ENCODE measurements at regions not wholly inside any gene's neighbourhood (a gene's known extent, or its start where the extent isn't known, plus 50 kb on each side); places are given as distances from the start of the nearest gene placed in this dataset.
"Not testable (repeated sequence)": the region's sequence is repeated elsewhere in the genome, so short reads cannot be mapped to it uniquely, and the experiment has no call there.

GRCh38 chr9:66738418-66738817 is 162.1 kb upstream of the ZNF658 start:
- not testable (repeated sequence) for H3K27me3 ChIP-seq (ENCODE audit: control insufficient read depth, insufficient read depth, low read length); H3K36me3 ChIP-seq (ENCODE audit: control insufficient read depth, insufficient read depth, low read length); H3K4me3 ChIP-seq (ENCODE audit: low read depth, low read length); DNase-seq (ENCODE audit: low read depth); FAIRE-seq

GRCh38 chr9:66740136-66740535 is 160.4 kb upstream of the ZNF658 start:
- H3K36me3 ChIP-seq (ENCODE audit: control insufficient read depth, insufficient read depth, low read length); FAIRE-seq; DNase-seq (ENCODE audit: low read depth); H3K4me3 ChIP-seq (ENCODE audit: low read depth, low read length); H3K27me3 ChIP-seq (ENCODE audit: control insufficient read depth, insufficient read depth, low read length): not testable (repeated sequence)

DNA sequence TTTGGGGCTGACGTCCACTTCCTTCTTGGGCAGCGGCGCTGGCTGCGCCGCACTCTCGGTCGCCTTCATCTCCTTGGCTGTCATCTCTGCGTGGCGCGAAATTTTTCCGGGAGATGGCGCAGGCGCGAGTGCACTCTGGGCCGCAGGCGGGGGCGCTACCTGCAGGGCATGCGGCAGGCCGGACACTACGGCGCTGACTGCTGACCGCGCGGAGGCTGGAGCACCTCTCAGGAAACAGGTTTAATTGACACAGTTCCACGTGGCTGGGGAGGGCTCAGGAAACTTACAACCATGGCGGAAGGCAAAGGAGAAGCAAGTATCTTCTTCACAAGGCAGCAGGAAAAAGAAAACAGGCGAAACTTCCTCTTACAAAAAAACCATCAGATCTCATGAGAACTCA is 154.7 kb upstream of the ZNF658 start:
- H3K4me3 ChIP-seq (ENCODE audit: low read depth, low read length); DNase-seq (ENCODE audit: low read depth); FAIRE-seq; H3K27me3 ChIP-seq (ENCODE audit: control insufficient read depth, insufficient read depth, low read length); H3K36me3 ChIP-seq (ENCODE audit: control insufficient read depth, insufficient read depth, low read length): not testable (repeated sequence)

DNA sequence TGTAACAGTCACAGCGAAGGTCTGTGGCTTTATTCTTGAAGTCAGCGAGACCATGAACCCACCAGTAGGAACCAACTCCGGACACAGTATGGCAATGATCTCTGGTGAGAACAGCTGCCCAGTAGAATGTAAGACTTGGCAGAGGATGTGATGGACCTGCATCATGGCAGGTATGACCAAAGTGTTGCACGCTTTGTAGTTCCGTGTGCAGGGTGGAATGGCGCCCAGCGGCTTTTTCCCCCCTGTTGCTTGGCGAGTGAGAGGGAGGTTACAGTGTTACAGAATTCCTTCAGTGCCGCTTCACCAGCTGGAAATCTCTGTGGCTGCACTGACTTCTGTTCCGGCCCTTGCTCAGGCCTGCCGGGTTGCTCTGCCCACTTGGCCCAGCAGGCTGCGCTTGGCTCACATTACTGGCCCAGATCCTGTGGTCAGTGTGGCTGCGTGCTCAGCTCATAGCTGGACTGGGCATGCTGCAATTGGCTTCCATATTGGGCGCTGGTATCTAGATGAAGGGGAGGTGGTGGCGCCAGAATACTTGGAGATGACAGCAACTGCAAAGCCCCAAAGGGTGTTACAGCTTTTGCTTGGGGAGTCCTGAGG is 148.1 kb upstream of the ZNF658 start:
- DNase-seq (ENCODE audit: low read depth); H3K36me3 ChIP-seq (ENCODE audit: control insufficient read depth, insufficient read depth, low read length): not testable (repeated sequence)

DNA sequence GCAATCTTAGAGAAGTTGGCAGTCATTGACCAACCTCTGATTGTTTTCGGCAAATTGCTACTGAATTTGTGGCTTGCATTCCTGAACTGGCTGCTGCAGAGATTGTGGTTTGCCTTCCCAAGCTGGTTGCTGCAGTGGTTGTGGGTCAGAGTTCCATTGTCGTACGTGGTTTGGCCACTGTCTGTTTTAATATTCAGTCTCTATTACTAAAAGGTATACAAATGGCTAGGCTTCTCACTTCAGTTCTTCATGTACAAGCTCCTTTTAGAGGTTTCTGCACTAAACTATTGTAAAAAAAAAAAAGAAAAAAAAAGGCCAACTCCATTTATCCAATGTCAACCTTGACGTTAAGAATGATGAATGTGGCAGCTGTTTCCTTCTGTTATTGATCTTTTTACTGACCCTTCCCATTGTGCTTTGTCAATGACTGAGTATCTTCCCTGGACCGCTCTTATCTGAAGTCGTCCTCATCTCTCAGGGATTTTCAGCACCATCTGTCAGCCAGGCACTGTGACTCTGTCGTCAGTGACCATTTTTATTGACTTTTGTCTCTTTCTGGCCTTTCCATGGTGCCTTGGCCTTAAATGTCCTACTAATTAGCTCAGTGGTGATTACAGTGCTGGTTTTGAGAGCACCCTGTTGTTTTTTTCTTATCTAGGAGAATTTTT is 140.6 kb upstream of the ZNF658 start:
- H3K27me3 ChIP-seq (ENCODE audit: control insufficient read depth, insufficient read depth, low read length); DNase-seq (ENCODE audit: low read depth); H3K36me3 ChIP-seq (ENCODE audit: control insufficient read depth, insufficient read depth, low read length); H3K4me3 ChIP-seq (ENCODE audit: low read depth, low read length); FAIRE-seq: not testable (repeated sequence)

More for the DNA sequence above, 148.1 kb upstream of the ZNF658 start:
- not testable (repeated sequence) for H3K27me3 ChIP-seq (ENCODE audit: control insufficient read depth, insufficient read depth, low read length); H3K4me3 ChIP-seq (ENCODE audit: low read depth, low read length); FAIRE-seq

DNA sequence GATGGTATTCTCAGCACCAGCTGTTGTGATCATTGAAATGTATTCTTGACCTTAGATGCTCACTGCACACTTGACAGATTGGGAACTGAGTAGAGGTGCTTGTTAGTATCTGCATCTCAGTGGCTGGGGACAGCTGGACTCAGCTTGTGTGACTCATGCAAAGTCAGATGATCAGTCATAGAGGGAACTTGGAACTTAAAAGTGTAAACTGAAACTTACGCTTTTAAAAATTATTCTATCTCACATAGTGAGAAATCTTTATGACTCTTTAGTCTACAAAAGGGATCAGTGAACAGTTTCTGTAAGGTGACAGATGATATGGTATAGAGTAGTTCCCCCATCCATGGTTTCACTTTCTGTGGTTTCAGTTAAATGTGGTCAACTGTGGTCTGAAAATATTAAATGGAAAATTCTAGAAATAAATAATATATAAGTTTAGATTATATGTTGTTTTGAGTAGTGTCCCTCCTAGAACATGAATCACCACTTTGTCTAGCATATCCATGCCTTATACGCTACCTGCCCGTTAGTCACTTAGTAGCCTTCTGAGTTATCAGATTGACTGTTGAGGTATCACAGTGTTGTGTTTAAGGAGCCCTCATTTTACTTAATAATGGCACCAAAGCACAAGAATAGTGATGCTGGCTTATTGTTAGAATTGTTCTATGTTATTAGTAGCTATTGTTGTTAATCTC is 135.6 kb upstream of the ZNF658 start:
- H3K4me3 ChIP-seq (ENCODE audit: low read depth, low read length); DNase-seq (ENCODE audit: low read depth); H3K36me3 ChIP-seq (ENCODE audit: control insufficient read depth, insufficient read depth, low read length); FAIRE-seq; H3K27me3 ChIP-seq (ENCODE audit: control insufficient read depth, insufficient read depth, low read length): not testable (repeated sequence)

- H3K4me3 ChIP-seq (ENCODE audit: low read depth, low read length); H3K36me3 ChIP-seq (ENCODE audit: control insufficient read depth, insufficient read depth, low read length); FAIRE-seq; H3K27me3 ChIP-seq (ENCODE audit: control insufficient read depth, insufficient read depth, low read length); DNase-seq (ENCODE audit: low read depth): not testable (repeated sequence)
These were observed 135.0 kb upstream of the ZNF658 start for GRCh38 chr9:66765531-66765930.

GRCh38 chr9:66771504-66771903 is 129.0 kb upstream of the ZNF658 start:
- DNase-seq (ENCODE audit: low read depth); H3K27me3 ChIP-seq (ENCODE audit: control insufficient read depth, insufficient read depth, low read length); H3K36me3 ChIP-seq (ENCODE audit: control insufficient read depth, insufficient read depth, low read length); H3K4me3 ChIP-seq (ENCODE audit: low read depth, low read length); FAIRE-seq: not testable (repeated sequence)

- H3K4me3 ChIP-seq (ENCODE audit: low read depth, low read length); DNase-seq (ENCODE audit: low read depth); H3K27me3 ChIP-seq (ENCODE audit: control insufficient read depth, insufficient read depth, low read length); FAIRE-seq; H3K36me3 ChIP-seq (ENCODE audit: control insufficient read depth, insufficient read depth, low read length): not testable (repeated sequence)
These were observed 125.9 kb upstream of the ZNF658 start for GRCh38 chr9:66774618-66775017.

GRCh38 chr9:66779944-66780661 is 120.4 kb upstream of the ZNF658 start:
- not testable (repeated sequence) for FAIRE-seq; H3K27me3 ChIP-seq (ENCODE audit: control insufficient read depth, insufficient read depth, low read length); DNase-seq (ENCODE audit: low read depth); H3K36me3 ChIP-seq (ENCODE audit: control insufficient read depth, insufficient read depth, low read length); H3K4me3 ChIP-seq (ENCODE audit: low read depth, low read length)

- H3K36me3 ChIP-seq (ENCODE audit: control insufficient read depth, insufficient read depth, low read length); DNase-seq (ENCODE audit: low read depth); H3K27me3 ChIP-seq (ENCODE audit: control insufficient read depth, insufficient read depth, low read length); H3K4me3 ChIP-seq (ENCODE audit: low read depth, low read length); FAIRE-seq: not testable (repeated sequence)
These were observed 119.3 kb upstream of the ZNF658 start for GRCh38 chr9:66781240-66781639.

DNA sequence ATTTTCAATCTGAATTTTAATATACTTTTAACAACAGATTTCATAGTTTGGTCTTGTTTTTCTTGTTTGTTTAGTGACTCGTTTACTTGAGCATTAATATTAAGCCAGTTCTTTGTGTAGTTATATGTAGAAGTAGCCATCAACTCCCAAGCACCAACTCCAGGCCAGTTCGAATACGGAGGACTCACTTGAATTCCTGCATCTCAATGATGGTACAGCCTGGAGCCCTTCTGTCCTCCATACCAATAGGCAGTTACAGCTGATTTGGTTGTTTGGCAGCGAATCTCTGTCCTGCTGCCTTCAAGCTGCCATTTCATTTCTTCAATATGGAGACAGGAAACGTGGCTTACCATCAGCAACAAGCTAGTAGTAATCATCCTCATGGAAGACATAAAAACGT is 118.5 kb upstream of the ZNF658 start:
- not testable (repeated sequence) for DNase-seq (ENCODE audit: low read depth); FAIRE-seq; H3K4me3 ChIP-seq (ENCODE audit: low read depth, low read length); H3K36me3 ChIP-seq (ENCODE audit: control insufficient read depth, insufficient read depth, low read length); H3K27me3 ChIP-seq (ENCODE audit: control insufficient read depth, insufficient read depth, low read length)

GRCh38 chr9:66785603-66786002 is 114.9 kb upstream of the ZNF658 start:
- FAIRE-seq; H3K36me3 ChIP-seq (ENCODE audit: control insufficient read depth, insufficient read depth, low read length); H3K4me3 ChIP-seq (ENCODE audit: low read depth, low read length); DNase-seq (ENCODE audit: low read depth); H3K27me3 ChIP-seq (ENCODE audit: control insufficient read depth, insufficient read depth, low read length): not testable (repeated sequence)

DNA sequence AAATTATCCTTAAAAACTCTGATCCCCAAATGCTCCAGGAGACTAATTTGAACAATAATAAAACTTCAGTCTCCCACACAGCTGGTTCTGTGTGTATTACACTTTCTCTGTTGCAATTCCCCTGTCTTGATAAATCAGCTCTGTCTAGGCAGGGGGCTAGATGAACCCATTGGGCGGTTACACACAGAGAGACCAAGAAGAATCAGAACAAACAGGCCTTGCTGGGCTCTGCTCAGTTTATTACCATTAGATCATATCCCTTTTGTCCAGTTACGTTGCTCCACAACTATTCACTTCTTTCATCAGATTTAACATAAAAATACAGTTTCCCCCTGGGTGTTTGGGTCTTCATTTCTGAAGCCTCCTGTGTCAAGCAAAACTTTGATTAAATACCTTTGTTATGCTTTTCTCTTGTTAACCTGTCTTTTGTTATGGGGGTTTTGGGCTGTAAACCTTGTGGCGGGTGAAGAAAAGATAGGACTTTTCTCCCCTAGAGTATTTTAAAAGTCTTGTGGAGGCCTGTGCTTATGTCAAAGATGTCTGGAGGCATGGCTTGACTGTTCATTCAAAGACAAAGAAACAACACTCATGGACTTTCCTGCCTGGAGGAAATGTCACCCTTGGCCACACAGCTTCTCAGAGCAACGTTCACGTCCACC is 109.3 kb upstream of the ZNF658 start:
- not testable (repeated sequence) for H3K27me3 ChIP-seq (ENCODE audit: control insufficient read depth, insufficient read depth, low read length); H3K4me3 ChIP-seq (ENCODE audit: low read depth, low read length); FAIRE-seq; H3K36me3 ChIP-seq (ENCODE audit: control insufficient read depth, insufficient read depth, low read length); DNase-seq (ENCODE audit: low read depth)
